ENCODE measurements at regions not wholly inside any gene's neighbourhood (a gene's known extent, or its start where the extent isn't known, plus 50 kb on each side); places are given as distances from the start of the nearest gene placed in this dataset.

DNA sequence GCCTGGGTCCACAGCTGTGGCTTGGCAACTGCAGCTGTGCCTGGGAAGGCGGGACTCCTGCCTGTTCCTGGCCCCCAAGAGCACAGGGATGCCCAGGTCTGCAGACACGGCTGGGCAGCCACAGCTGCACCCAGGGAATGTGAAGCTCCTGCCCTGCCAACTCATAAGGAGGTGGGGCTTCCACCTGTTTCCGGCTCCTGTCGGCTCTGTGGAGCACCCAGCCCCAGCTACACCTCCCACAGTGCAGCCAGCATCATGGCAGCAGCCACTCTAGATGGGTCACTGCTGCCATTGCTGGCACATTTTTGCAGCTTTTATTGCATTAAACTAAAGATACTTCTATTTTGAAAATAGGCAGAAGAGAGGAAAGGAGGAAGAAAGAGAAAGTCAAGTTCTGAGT is 207.9 kb downstream of the SAMD5 start:
- DNase-seq (ENCODE audit: low read depth): no peak

GRCh38 chr6:147717991-147718390 is 209.5 kb downstream of the SAMD5 start:
- no peak for DNase-seq (ENCODE audit: low read depth)

GRCh38 chr6:147722158-147722557 is 213.7 kb downstream of the SAMD5 start:
- DNase-seq (ENCODE audit: low read depth): no peak

- no peak for DNase-seq (ENCODE audit: low read depth)
Observed at GRCh38 chr6:147724454-147724853, 216.0 kb downstream of the SAMD5 start.

GRCh38 chr6:147726342-147726741 is 217.9 kb downstream of the SAMD5 start:
- no peak for DNase-seq (ENCODE audit: low read depth)

DNA sequence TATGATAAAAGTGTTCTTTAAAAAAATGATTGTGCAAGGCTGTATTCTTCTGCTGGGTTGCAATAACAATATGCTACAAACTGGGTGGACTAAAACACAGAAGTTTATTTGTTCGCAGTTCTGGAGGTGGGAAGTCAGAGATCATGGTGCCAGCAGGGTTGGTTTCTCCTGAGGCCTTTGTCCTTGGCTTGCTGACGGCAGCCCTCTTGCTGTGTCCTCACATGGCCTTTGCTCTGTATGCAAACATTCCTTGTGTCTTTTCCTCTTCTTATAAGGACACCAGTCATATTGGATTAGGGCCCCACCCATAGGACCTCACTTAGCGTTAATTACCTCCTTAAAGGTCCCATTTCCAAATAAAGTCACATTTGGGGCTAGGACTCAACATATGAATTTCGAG is 220.4 kb downstream of the SAMD5 start:
- DNase-seq (ENCODE audit: low read depth): no peak

- DNase-seq (ENCODE audit: low read depth): no peak
Observed at GRCh38 chr6:147733686-147734085, 225.2 kb downstream of the SAMD5 start.

DNA sequence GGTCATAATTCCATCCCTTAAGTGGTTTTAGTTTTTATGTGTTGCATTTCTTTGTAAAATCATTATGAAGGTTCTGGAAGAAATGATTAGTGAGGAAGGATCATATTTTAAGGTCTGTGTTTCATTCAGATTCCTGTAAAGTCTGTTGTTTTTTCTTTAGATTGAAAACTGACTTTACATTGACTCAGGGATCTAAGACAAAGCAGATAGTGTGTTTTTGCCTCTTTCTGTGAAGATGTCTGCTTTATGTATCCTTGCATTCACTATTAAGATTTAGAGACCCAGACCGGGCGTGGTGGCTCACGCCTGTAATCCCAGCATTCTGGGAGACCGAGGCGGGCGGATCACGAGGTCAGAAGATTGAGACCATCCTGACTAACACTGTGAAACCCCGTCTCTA is 225.7 kb downstream of the SAMD5 start:
- DNase-seq (ENCODE audit: low read depth): no peak

DNA sequence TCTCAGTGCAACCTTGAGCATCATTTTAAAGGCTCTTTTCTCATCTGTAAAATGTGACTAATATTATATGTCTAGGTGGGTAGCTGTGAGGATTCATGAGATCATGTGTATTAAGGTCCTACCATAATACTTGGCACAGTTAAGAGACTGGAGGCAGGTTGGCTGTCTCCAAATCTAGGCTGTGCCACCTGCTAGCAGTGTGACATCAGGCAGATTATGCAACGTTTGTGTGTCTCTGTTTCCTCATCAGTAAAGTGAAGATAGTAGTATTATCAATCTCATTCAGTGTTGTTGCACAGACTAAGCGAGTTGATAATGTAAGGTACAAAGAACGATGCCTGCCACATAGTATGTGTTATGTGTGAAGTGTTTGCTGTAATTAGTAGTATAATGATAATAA is 227.4 kb downstream of the SAMD5 start:
- no peak for DNase-seq (ENCODE audit: low read depth)

DNA sequence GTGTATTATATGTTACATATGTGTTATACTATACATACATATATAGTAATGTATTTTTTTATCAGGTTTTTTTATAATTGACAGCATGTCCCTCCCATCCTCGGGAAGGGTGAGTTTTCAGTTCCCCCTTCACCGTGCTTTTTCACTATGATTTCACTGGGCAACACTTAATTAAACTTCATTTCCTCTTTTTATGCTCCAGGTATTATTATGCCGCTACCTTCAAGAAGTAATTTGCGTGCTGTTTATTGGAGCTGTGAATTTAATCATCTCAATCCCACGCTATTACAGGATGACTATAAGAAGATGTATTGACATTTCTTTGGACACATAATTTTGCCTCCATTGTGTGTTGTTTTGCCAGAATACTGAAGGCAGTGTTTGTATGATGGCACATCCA is 228.6 kb downstream of the SAMD5 start:
- DNase-seq (ENCODE audit: low read depth): no peak

DNA sequence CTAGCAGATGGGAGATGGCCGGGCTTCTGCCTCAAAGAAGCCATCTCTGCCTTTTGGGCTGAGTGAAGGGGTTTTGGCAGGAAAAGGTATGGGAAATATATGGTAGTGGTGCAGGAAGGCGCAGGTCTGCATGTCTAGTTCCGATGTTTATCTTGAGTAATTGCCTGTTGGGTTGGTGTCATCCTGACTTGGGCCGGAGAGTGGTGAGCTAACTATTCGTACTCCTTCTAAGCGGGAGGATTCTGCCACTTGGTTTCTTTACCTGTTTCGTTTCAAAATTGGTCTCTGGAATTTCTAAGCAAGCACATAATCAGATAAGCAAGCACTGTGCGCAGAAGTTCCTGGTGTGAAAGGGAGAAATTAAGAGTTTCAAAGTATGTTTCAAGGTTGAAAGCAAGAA is 229.6 kb downstream of the SAMD5 start:
- DNase-seq (ENCODE audit: low read depth): no peak

GRCh38 chr6:147738516-147739162 is 230.1 kb downstream of the SAMD5 start:
- no peak for DNase-seq (ENCODE audit: low read depth)

- no peak for DNase-seq (ENCODE audit: low read depth)
Observed at GRCh38 chr6:147740326-147740725, 231.8 kb downstream of the SAMD5 start.

DNA sequence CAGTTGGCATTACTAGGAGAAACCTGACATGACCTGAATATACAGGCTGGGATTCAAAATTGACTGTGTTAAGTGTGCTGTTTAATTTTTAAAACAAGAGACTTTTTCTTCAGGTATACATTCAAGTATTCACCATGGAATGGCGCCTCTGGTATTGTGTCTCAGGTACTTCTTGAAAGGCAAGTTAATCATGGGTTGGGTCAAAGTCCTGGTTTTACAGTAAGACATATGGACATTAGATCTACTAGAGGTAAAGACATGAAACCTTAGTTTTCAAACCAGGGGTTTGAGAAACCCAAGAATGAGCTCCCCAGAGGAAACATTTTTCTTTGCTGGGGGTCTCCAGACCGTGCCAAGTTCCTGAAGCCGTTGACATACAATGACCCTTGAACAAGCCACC is 232.4 kb downstream of the SAMD5 start:
- DNase-seq (ENCODE audit: low read depth): no peak

GRCh38 chr6:147741389-147741788 is 232.9 kb downstream of the SAMD5 start:
- DNase-seq (ENCODE audit: low read depth): no peak

GRCh38 chr6:147742440-147742839 is 233.9 kb downstream of the SAMD5 start:
- DNase-seq (ENCODE audit: low read depth): no peak

DNA sequence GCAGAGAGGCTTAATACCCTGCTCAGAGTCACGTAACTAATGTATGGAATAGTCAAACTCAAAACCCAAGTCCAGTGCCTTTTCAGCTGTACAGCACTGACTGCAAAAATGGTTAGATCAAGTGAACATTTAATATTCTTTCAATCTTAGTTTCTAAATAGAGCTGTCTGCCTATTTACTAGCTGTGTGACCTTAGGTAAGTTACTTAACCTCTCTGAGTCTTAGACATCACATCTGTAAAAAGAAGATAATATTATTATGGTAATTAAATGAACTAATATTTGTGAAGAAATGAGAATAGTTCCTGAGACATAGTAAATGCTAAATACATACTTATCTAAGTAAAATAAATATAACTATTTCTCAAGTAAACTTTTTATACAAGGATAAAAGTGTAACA is 235.5 kb downstream of the SAMD5 start:
- no peak for DNase-seq (ENCODE audit: low read depth)

- DNase-seq (ENCODE audit: low read depth): no peak
Observed at GRCh38 chr6:147749331-147749730, 240.8 kb downstream of the SAMD5 start.

DNA sequence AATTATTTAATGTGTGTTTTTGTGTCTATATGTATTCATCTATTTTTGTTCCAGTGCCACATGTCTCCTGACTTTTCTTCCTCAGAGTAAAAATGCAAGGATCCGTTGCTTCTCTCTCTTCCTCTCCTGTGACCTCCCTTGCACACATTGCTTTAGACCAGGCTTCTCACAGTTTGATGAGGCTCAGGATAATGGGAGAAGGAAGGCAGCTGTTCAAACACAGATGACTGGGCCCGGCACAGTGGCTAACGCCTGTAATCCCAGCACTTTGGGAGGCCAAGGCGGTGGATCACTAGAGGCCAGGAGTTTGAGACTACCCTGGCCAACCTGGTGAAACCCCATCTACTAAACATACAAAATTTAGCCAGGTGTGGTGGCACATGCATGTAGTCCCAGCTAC is 241.9 kb downstream of the SAMD5 start:
- no peak for DNase-seq (ENCODE audit: low read depth)

DNA sequence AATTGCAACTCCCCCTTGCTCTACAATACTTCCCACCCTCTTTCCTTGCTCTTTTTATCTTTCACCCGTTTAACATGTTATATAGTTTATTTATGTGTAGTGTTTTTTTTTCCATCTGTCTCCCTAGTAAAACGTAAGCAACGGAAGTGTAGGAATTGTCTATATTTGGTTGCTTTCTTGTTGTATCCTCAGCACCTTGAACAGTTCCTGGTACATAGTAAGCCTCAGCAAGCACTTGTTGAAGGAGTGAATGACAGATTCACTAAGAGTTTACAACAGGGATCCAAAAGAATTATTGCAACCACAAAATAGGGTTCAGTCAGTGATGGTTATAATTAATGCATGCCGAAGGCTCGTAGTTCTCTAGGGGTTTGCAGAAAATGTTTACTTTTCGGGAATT is 242.7 kb downstream of the SAMD5 start:
- DNase-seq (ENCODE audit: low read depth): no peak

GRCh38 chr6:147752689-147753403 is 244.4 kb downstream of the SAMD5 start:
- no peak for DNase-seq (ENCODE audit: low read depth)

- DNase-seq (ENCODE audit: low read depth): no peak
Observed at GRCh38 chr6:147755999-147756398, 247.5 kb downstream of the SAMD5 start.

- DNase-seq (ENCODE audit: low read depth): no peak
Observed at GRCh38 chr6:147756891-147757290, 248.4 kb downstream of the SAMD5 start.

DNA sequence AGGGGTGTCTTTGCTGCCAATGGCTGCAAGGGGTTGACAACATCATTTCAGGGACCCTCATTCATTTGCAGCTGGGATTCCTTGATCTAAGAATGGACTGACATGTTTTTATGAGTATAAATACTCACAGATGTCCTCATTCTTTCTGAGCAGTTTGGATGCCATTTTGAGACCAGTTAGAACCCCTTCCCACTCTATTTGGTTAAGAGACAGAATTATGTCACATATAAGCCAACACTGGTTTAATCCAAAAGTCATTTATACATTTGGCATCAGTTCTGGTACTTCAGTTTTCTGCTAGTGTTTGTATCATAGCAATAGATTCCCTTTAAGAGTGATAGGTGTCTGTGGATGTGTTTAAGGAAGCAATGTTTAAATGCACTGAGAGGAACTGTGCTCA is 248.8 kb downstream of the SAMD5 start:
- DNase-seq (ENCODE audit: low read depth): no peak
